Aorta (tissue), 5 donors: ENCODE measurements at regions not wholly inside any gene's neighbourhood (a gene's known extent, or its start where the extent isn't known, plus 50 kb on each side); places are given as distances from the start of the nearest gene placed in this dataset.
"Not testable (repeated sequence)": the region's sequence is repeated elsewhere in the genome, so short reads cannot be mapped to it uniquely, and the experiment has no call there.

ENCODE experiments used
- ATAC-seq: fragments of 200-7000 bp; cut with Tn5 transposase; one replicate; pipeline ENCODE4 v1.9.1; 2022; ENCODE audit warnings: moderate library complexity; ENCODE audit not compliant: low FRiP score
- DNase-seq, 2 donors: peaks; one replicate each; pipeline ENCODE4 v3.0.0-alpha.2; 2020
- H3K27ac ChIP-seq, 2 donors: one replicate each; pipeline ENCODE4 v1.5.1; 2013; ENCODE audit warnings: low read length in 2 of 2, mild to moderate bottlenecking in 2 of 2, moderate library complexity in 2 of 2, control low read depth in 1 of 2, inconsistent platforms in 1 of 2, low read depth in 1 of 2
- H3K27me3 ChIP-seq, 2 donors: one replicate each; pipeline ENCODE4 v1.6.1; 2013; ENCODE audit warnings: control low read depth in 1 of 2, low read length in 1 of 2, mild to moderate bottlenecking in 1 of 2, moderate library complexity in 1 of 2; ENCODE audit not compliant: insufficient read depth in 2 of 2, control insufficient read depth in 1 of 2
- H3K36me3 ChIP-seq, 2 donors: one replicate each; pipeline ENCODE4 v1.6.1; 2013; ENCODE audit warnings: control low read depth in 1 of 2, low read length in 1 of 2, mild to moderate bottlenecking in 1 of 2; ENCODE audit not compliant: insufficient read depth in 2 of 2, control insufficient read depth in 1 of 2
- H3K4me1 ChIP-seq, 2 donors: one replicate each; pipeline ENCODE4 v1.6.1; 2013; ENCODE audit warnings: low read length in 2 of 2, control low read depth in 1 of 2, mild to moderate bottlenecking in 1 of 2, moderate library complexity in 1 of 2; ENCODE audit not compliant: insufficient read depth in 2 of 2, control insufficient read depth in 1 of 2
- H3K4me3 ChIP-seq, 2 donors: one replicate each; pipeline ENCODE4 v1.5.1; 2013; ENCODE audit warnings: low read length in 2 of 2, control low read depth in 1 of 2, mild to moderate bottlenecking in 1 of 2
- H3K9me3 ChIP-seq: one replicate; pipeline ENCODE4 v1.6.1; 2013; ENCODE audit warnings: mild to moderate bottlenecking, low read length; ENCODE audit not compliant: control insufficient read depth
- WGBS, 2 donors: extraction: QIAGEN DNeasy Blood & Tissue Kit; methylation state at CpG; one replicate each; pipeline ENCODE4 v1.1.7; 2013; 5-methylcytosine and 5-hydroxymethylcytosine counted together
- intact Hi-C, 2 donors: fragments of 100-400 bp; cut with DNase I; formaldehyde crosslinking; loops; one replicate each; pipeline versions ENCODE4 v1.14.2 to v1.15.0; 2022
- donor health status: healthy with polysubstance abuse.
- donor health status: Bipolar disorder and iron deficiency.
- donor health status: DM: no; HTN: no; CAD: no.
- donor health status: DM: no; HTN: no; CAD: no.
- donor health status: DM: yes; HTN: yes; CAD: no.

DNA sequence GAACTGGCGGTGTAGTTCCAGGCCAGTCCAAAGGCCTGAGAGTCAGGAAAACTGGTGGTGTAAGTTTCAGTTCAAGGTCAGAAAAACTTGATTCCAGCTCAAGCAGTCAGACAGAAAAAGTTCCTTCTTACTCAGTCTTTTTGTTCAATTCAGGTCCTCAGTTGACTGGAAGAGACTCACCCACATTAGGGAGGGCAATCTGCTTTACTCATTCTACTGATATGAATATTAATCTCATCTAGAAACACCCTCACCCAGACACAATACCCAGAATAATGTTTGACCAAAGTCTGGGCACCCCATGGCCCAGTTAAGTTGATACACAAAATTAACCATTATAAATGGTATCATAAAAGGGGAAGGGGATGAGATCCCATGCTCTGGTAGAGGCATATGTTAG, 50.1 kb upstream of the LTA4H start:
- no peak overlapping the region for H3K4me3 ChIP-seq
- intact Hi-C loops, result no loop called here
- peaks cover 1% of the 10 kb centered on the region for H3K9me3 ChIP-seq
- DNase-seq (no peak), ATAC-seq (no peak)
- no peaks in the 10 kb centered on the region for H3K36me3 ChIP-seq
- no peak overlapping the region for H3K27ac ChIP-seq
- WGBS, 2 donors, result 97 to 100% methylated on average over 1 of the region's 1 CpG
- no peaks in the 10 kb centered on the region for H3K27me3 ChIP-seq
- H3K4me1 ChIP-seq, result no peaks in the 10 kb centered on the region

DNA sequence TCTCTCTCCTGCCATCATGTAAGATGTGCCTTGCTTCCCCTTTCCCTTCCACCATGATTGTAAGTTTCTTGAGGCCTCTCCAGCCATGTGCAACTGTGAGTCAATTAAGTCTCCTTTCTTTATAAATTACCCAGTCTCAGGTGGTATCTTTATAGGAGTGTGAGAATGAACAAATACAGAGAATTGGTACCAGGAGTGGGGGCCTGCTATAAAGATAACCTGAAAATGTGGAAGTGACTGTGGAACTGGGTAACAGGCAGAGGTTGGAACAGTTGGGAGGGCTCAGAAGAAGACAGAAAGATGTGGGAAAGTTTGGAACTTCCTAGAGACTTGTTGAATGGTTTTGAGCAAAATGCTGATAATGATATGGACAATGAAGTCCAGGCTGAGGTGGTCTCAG, 50.8 kb upstream of the LTA4H start:
- intact Hi-C loops, H3K27ac ChIP-seq: not testable (repeated sequence)

DNA sequence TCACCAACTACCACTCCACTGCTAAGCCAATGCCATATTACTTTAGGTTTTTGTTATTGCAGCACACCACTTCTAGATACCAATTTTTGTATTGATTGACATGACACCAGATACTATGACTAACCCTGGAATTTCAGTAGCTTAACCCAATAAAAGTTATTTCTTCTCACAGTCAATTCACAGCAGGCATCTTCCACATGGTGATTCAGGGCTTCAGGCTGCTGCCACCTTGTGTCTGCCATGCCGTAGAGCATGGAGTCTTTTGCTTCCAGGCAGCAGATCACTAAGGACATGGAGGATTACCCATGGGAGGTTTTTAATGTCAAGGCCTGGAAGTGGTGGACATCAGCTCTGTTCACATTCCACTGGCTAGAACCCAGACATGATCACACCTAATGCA, 56.4 kb upstream of the LTA4H start:
- WGBS, 2 donors, result 77 to 89% methylated on average over 1 of the region's 1 CpG
- H3K4me1 ChIP-seq, result no peaks in the 10 kb centered on the region
- H3K27me3 ChIP-seq, result no peaks in the 10 kb centered on the region
- no peaks in the 10 kb centered on the region for H3K36me3 ChIP-seq
- H3K9me3 ChIP-seq, result peaks cover 7% of the 10 kb centered on the region
- ATAC-seq (no peak), DNase-seq (no peak)
- intact Hi-C loops, result no loop called here
- no peak overlapping the region for H3K4me3 ChIP-seq
- no peak overlapping the region for H3K27ac ChIP-seq

More for the DNA sequence above, 50.8 kb upstream of the LTA4H start:
- not testable (repeated sequence) for H3K4me1 ChIP-seq, H3K36me3 ChIP-seq, DNase-seq, H3K27me3 ChIP-seq, H3K9me3 ChIP-seq, H3K4me3 ChIP-seq, ATAC-seq

DNA sequence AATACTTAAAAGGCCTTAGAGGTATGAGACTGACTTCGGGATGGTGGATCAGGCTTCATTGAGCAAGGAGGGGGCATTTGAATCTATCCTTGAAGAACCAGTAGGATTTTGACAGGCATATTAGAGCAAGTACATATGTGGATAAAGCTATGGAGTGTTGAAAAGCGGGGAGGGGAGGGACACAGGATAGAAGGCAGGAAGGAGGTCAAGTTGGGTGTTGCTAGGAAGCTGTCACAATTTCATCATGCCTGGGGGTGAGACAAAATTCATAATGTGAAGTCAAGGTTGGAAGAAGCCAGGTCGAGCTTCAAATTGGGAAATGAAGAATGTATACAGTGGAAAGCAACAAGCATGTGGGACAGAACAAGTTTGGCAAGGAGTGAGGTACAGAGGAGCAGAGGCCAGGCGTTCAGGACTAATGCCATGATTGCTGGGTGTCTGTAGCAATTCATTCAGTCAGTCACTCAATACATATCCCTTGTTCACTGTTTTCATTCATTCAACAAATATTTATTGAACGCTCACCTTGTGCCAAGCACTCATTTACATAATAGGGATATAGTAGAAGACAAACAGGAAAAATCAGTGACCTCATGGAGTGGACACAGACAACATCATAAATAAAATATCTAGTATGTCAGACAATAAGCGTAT, 58.3 kb upstream of the LTA4H start:
- peaks cover 7% of the 10 kb centered on the region for H3K9me3 ChIP-seq
- H3K4me3 ChIP-seq, result no peak overlapping the region
- no peaks in the 10 kb centered on the region for H3K27me3 ChIP-seq
- WGBS, 2 donors, result 80 to 84% methylated on average over 6 of the region's 6 CpGs
- ATAC-seq, result no peak
- no peak overlapping the region for H3K27ac ChIP-seq
- intact Hi-C loops, result no loop called here
- no peaks in the 10 kb centered on the region for H3K4me1 ChIP-seq
- DNase-seq, result no peak
- H3K36me3 ChIP-seq, result no peaks in the 10 kb centered on the region

DNA sequence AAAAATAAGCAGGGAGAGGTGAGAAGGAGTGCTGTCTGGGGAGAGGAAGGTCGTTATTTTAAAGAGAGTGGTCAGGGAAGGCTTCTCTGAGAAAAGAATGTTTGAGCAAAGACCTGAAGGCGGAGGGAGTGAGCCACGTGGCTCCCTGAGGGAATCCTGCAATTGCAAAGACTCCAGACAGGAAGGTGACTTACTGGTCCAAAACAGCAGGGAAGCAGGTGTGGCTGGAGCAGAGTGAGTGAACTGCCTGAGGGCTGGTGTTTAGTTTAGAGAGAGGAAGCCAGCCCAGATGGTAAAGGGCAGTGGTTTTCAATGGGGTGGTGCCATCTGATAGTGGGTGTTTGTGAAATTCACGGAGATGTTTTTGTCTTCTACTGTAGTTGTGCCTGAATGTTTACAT, 58.8 kb upstream of the LTA4H start:
- Histone ChIP-seq H3K27me3 (no peaks in the 10 kb centered on the region), H3K4me1 (no peaks in the 10 kb centered on the region), H3K4me3 (no peak overlapping the region), H3K36me3 (no peaks in the 10 kb centered on the region), H3K9me3 (peaks cover 7% of the 10 kb centered on the region), H3K27ac (no peak overlapping the region)
- 29 to 48% methylated on average over 4 of the region's 4 CpGs for WGBS, 2 donors
- intact Hi-C loops, result no loop called here
- ATAC-seq (no peak), DNase-seq (no peak)

DNA sequence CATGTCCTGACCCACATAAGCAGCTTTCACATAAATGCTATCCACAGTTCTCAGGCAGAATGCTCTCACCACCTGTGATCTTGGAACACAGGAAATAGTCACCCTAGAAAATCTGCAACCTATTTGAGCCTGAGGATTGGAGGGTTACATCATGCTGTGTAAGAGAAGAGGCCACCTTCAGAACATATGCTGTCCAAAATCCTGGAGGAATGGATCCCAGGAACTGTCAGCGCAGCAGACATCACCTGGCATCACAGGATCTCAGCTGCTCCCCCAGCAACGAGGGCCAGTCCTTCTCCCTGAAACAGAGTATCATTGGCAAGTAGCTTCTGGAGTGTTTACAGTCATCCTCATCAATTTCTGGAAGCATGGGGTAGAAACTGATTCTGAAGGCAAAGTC, 63.2 kb upstream of the LTA4H start:
- intact Hi-C loops, result no loop called here
- 81 to 82% methylated on average over 2 of the region's 2 CpGs for WGBS, 2 donors

DNA sequence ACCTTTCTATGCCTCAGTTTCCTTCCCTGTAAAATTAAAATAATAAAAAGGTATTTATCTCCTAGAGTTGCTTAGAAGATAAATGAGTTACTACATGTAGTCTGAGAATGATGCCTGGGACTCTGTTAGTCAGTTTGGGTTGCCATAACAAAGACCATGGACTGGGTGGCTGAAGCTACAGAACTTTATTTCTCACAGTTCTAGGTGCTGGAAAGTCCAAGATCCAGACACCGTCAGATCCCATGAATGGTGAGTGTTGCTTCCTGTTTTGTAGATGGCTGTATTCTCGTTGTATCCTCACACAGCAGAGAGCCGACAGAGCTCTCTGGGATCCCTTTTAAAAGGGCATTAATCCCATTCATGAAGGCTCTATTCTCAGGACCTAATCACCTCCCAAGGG, 64.0 kb upstream of the LTA4H start:
- Histone ChIP-seq H3K4me3 (no peak overlapping the region), H3K27ac (no peak overlapping the region), H3K27me3 (no peaks in the 10 kb centered on the region), H3K4me1 (peaks cover 0 to 4% of the 10 kb centered on the region in 2 donors), H3K9me3 (no peaks in the 10 kb centered on the region), H3K36me3 (no peaks in the 10 kb centered on the region)
- 80 to 82% methylated on average over 3 of the region's 3 CpGs for WGBS, 2 donors
- ATAC-seq (no peak), DNase-seq (no peak)
- intact Hi-C loops, result no loop called here

More for the DNA sequence above, 63.2 kb upstream of the LTA4H start:
- H3K4me1 ChIP-seq, result peaks cover 0 to 4% of the 10 kb centered on the region in 2 donors
- DNase-seq (no peak), ATAC-seq (no peak)
- H3K27me3 ChIP-seq, result no peaks in the 10 kb centered on the region
- no peak overlapping the region for H3K27ac ChIP-seq
- H3K4me3 ChIP-seq, result no peak overlapping the region
- no peaks in the 10 kb centered on the region for H3K36me3 ChIP-seq
- H3K9me3 ChIP-seq, result no peaks in the 10 kb centered on the region

DNA sequence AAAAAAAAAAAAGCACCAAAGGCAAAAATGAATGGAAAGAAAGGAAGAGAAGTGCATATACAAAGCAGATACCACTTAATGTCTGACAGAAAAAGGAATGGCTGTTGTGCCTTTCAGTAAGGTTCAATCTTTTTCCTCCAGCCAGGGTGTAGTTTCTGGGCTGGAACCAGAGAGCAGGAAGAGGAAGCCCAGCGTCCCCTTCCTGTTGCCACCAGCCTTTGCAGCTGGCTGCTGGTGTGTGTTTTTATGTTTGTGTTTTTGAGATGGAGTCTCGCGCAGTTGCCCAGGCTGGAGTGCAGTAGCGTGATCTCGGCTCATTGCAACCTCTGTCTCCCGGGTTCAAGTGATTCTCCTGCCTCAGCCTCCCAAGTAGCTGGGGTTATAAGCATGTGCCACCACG, 64.6 kb upstream of the LTA4H start:
- H3K27ac ChIP-seq, result no peak overlapping the region
- H3K27me3 ChIP-seq, result no peaks in the 10 kb centered on the region
- H3K36me3 ChIP-seq, result no peaks in the 10 kb centered on the region
- 90 to 93% methylated on average over 7 of the region's 7 CpGs for WGBS, 2 donors
- no peaks in the 10 kb centered on the region for H3K9me3 ChIP-seq
- peaks cover 0 to 4% of the 10 kb centered on the region in 2 donors for H3K4me1 ChIP-seq
- intact Hi-C loops, result no loop called here
- ATAC-seq (no peak), DNase-seq (no peak)
- no peak overlapping the region for H3K4me3 ChIP-seq

GRCh38 chr12:96101806-96102205, 66.4 kb upstream of the LTA4H start:
- no peak for ATAC-seq
- Histone ChIP-seq H3K27me3 (no peaks in the 10 kb centered on the region), H3K36me3 (no peaks in the 10 kb centered on the region), H3K4me1 (peaks cover 0 to 4% of the 10 kb centered on the region in 2 donors), H3K9me3 (no peaks in the 10 kb centered on the region), H3K27ac (no peak overlapping the region), H3K4me3 (no peak overlapping the region)
- intact Hi-C loops, result no loop called here
- no peak for DNase-seq
- WGBS, 2 donors, result 93 to 98% methylated on average over 2 of the region's 2 CpGs
